GM12892 (cell line): ENCODE measurements at regions not wholly inside any gene's neighbourhood (a gene's known extent, or its start where the extent isn't known, plus 50 kb on each side); places are given as distances from the start of the nearest gene placed in this dataset.

Source experiments
- DNase-seq: peaks from one replicate; pipeline ENCODE4 v3.0.0; 2011; ENCODE audit not compliant: insufficient read length
- FAIRE-seq: peaks from 2 replicates; lab custom pipeline; 2011; peaks lifted over from hg19 to GRCh38; lab: Jason Lieb, UNC
- POLR2A ChIP-seq: IDR thresholded peaks from 2 replicates; pipeline ENCODE4 v1.6.1; 2011; ENCODE audit warnings: low read depth, low read length, control low read depth
- POLR2AphosphoS5 ChIP-seq: IDR thresholded peaks from 2 replicates; pipeline ENCODE4 v1.6.1; 2011; ENCODE audit warnings: low read depth, low read length, control low read depth
- TAF1 ChIP-seq: IDR thresholded peaks from 2 replicates; pipeline ENCODE4 v1.6.1; 2011; ENCODE audit warnings: low read depth, mild to moderate bottlenecking, control low read depth, low read length, borderline replicate concordance

DNA sequence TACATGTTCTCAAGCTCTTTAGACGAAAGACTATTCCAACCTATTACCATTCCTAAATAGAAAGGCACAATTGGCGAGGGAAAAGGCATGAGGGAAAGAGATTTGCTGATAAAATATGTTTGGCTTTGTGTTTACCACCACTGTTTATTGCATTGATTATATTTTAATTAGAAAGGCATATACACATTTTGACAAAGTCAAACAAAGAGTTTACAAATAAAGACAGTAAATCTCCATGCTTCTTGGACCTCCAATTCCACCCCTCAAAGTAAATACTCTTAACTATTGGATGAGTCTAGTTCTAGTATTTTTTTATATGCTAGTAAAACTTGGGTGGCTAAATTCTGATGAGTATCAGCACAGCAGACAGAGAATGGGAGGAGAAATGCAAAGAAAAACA, 521.4 kb downstream of the FBXO15 start:
- no peak for TF ChIP-seq POLR2AphosphoS5
- TF ChIP-seq POLR2A = no peak
- no peak for TF ChIP-seq TAF1
- DNase-seq (no peak), FAIRE-seq (no peak)

DNA sequence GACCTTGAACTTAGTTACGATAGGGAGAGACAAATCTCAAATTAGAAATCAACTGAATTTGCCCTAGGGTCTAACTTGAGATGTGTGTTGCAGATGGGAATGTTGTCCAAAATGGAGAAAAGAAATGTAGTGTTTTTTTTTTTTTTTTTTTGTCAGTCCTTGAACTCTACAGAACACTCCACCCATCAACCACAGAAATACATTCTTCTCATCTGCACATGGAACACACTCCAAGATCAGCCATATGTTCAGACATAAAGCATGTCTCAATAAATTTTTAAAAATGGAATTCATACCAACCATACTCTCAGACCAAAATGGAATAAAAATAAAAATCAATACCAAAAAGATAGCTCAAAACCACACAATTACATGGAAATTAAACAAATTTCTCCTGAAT, 526.5 kb downstream of the FBXO15 start:
- DNase-seq (no peak), FAIRE-seq (no peak)
- TF ChIP-seq POLR2AphosphoS5 (no peak), TAF1 (no peak), POLR2A (no peak)

DNA sequence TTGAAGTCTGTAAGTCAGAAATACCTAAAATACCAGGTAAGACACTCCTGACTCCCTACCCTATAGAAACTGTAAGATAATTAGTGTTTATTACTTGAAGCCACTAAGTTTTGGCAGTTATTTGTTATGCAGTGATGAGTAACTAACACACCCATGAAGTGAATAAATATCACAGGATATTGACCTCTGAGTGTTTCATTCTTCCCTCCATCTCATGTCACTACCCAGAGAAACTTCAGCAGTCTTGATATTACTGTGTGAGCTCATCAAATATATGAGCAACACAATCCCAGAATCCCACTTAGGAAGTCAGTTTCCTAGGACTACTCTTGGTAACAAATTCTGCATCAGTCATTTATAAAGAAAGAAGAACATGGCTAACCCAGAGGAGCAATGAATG, 529.7 kb downstream of the FBXO15 start:
- no peak for DNase-seq
- FAIRE-seq = no peak
- TF ChIP-seq POLR2A (no peak), TAF1 (no peak)

DNA sequence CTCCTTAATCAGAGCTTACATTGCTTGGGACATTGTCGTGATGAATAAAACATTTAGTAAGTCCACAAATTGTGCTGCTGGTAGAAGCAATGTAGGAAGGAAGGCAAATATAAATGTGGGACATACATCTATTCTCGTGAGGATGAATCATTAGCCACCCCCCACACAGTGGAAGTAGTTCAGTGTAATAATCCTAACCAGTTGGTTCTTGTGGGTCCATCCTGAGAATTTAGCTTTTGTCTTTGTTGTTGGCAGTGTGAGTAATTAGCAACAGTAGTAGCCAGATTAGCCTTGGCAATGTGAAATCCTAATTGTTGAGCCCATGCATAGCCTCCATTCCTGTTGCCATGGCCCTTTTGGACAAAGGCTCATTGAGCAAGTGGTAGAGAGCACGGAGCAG, 532.1 kb downstream of the FBXO15 start:
- FAIRE-seq = no peak
- TF ChIP-seq POLR2A = no peak
- TF ChIP-seq TAF1 = no peak
- no peak for TF ChIP-seq POLR2AphosphoS5
- no peak for DNase-seq

DNA sequence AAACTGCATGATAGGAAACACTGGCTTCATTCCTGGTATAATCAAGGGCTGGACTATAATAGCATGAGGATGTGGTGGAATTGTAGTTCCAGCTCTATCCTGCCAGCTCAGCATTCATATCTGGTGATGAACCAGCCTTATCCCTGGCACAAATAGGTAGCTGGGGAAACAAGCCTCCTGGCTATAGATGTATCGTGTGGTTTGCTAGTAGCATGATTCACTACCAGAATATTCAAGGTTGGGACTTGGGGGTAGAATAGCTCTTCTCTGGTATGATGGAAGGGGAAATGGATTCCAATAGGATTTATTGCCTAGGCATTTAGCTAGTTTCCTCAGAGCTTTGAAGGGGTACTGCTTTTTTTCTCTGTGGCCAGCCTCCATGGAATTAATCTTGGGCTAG, 532.8 kb downstream of the FBXO15 start:
- TF ChIP-seq POLR2A (no peak), TAF1 (no peak), POLR2AphosphoS5 (no peak)
- FAIRE-seq = no peak
- DNase-seq = no peak

DNA sequence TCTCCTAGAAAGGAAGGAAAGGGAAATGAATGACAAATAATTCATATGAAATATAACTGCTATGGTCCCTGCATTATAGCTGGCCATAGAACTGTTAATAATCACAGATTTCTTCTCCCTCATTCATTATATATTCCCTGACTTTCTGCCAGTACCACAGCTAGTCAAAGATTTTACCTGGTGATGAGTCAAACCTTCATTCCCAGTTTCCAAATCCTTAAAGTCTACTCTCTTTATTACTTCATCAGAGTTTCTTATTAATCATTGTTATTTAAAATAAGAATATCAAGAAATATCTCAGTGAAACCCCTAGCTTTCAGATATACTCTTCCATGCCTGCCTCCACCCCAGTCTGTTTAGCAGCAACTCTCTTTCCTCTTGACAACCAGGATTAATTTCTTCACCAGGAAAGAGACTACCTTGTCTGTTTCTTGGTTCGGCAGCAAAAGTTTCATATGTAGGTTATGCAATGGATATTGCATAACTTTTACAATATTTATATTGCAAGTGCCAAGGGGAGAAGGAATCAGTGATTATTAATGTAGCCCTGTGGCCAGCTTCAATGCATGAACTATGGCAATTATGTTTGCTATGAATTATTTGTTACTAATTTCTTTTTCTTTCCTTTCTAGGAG, 533.8 kb downstream of the FBXO15 start:
- FAIRE-seq = no peak
- no peak for DNase-seq
- no peak for TF ChIP-seq TAF1
- no peak for TF ChIP-seq POLR2A
- no peak for TF ChIP-seq POLR2AphosphoS5

DNA sequence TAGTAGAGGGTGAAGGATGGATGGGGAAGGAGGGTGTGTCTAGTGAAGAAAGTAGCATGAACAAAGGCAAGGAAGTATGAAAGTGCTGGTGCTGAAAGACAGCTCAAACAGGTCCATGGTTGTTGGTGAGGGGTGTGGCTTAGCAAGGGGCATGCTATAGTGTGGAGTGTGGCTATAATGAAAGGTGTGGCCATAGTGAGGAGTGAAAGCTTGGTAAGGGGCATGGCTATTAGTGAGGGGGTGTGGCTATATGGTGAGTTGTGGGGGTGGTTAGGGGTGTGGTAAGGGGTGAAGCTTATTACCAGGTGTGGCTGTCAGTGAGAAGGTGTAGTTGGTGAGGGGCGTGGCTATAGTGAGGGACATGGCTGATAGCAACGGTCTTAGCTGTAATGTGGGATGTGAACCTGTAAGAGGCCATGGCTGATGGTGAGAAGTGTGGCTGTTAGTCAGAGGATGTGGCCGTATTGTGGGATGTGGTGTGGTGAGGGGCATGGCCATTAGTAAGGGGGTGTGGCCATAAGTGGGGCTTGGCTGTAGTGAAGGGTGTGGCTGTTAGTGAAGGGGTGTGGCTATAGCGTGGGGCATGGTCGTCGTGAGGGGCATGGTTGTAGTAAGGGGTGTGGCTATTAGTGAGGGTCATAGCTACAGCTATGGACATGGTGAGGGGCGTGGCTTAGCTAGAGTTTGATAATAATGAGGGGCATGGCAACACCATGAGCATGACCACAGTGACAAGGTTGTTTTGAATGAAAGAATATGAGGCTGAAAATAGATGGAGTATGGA, 549.6 kb downstream of the FBXO15 start:
- FAIRE-seq (no peak), DNase-seq (no peak)
- TF ChIP-seq TAF1 (no peak), POLR2A (no peak), POLR2AphosphoS5 (no peak)

DNA sequence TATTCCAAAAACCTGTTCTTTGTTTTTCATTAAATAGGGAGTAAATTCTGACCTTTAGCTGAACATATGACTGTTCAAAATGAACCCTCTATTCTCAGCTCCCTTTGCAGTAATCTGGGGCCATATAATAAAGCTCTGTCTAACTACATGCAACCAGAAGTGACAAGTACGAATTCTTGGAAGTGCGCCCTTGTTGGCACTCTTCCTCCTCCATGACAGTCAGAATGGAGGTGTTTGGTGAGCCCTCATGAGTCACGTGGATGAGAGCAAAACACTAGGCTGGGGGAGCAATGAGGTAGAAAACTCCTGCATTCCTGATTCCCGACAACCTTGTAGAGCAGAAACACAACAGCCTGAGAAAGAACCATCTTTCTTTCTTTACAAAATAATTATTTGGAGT, 552.9 kb downstream of the FBXO15 start:
- no peak for DNase-seq
- FAIRE-seq = no peak
- TF ChIP-seq POLR2A (no peak), POLR2AphosphoS5 (no peak), TAF1 (no peak)

DNA sequence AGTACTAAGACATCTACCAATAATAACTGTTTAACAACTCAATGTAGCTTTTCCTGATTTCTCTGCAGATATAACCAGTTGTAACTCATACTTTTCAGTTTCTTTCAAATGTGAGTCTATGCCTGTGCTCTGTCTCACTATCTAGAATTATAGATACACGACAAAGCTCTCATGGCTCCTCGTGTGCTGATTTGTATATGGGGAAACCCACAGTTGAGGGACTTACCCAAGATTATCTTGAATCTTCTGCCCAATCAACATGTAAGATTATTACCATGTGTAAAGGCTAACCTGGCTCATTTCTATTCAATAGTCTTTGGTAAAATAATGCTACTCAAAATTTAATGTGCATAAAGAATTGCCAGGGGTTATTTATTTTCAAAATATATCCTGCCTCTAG, 554.4 kb downstream of the FBXO15 start:
- DNase-seq = no peak
- TF ChIP-seq TAF1 (no peak), POLR2AphosphoS5 (no peak), POLR2A (no peak)
- FAIRE-seq = no peak

DNA sequence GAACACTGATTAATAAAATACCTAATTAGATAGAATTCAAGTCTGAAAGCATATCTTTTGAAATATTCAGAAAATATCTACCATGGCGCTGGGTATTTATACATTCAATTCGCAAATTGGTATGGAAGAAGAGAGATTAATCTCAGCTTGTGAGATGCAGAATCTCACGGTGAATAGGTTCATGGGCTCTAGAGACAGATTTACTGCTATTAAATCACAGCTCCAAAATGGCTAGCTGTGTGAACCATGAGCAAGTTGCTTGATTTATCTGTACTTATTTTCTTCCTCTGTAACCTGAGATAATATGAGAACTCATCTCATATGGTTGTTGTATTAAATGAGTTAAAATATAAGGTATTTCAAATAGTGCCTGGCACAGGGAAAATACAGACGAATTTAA, 556.7 kb downstream of the FBXO15 start:
- DNase-seq = no peak
- FAIRE-seq = no peak
- TF ChIP-seq POLR2A = no peak
- no peak for TF ChIP-seq TAF1
- no peak for TF ChIP-seq POLR2AphosphoS5

DNA sequence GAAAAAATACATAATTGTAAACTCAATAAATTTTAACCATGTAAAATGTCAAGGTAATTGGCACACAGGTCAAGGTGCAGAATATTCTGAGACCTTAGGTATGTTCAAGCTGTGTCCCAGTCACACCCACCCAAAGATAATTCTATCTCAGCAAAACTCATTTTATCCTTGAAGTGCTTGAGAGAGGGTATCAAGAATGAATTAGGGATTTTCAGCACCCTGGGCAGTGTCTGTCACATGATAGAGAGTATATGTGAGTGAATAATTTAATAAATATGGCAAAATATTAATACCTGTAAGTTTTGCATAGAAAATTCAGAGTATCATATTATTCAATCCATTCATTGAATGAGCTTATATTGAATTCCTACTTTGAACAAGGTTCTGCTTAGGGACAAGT, 567.9 kb downstream of the FBXO15 start:
- FAIRE-seq = no peak
- TF ChIP-seq TAF1 (no peak), POLR2AphosphoS5 (no peak), POLR2A (no peak)
- no peak for DNase-seq

DNA sequence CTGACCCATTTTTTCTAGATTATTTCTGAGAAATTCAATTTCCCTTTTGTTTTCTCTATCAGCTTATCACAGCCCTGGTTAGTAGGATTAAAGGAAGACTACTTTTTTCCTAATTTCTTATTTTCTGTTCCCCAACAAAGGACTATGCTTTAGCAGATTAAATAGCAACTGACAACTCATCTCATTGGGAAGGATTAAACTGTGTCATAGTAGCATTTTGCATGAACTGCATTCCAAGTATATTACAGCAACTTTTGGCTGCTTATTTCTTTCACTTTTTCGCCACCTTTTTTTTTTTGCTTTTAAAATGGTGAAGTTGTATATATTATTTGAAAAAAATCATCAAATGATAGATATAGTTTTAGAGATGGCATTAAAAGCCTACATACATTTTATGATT, 570.3 kb downstream of the FBXO15 start:
- TF ChIP-seq POLR2AphosphoS5 (no peak), TAF1 (no peak), POLR2A (no peak)
- DNase-seq (no peak), FAIRE-seq (no peak)

DNA sequence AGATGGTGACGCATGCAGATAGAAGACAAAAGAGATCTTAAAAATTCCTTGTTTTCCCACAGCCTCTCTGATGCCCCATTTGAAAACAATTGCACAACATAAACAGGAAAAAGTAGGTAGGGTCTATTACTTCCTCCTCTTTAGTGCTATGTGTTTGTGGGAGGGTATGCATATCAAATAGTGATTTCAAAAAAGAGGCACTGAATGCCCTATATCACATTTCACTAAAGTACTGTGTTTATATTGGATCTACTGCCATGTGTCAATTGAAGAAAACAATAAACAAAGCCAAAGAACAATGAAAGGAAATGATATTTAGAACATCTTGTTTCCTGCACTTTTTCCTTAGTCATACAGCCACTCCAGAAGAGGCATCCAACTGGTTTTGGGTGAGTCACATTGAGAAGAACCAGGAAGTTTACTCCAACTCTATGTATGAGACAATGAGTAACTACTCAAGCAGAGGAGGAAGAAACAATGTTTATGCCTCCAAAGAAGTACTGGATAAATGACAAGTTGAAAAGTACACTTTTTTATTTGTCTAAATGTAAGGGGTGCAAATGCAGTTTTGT, 583.6 kb downstream of the FBXO15 start:
- no peak for TF ChIP-seq TAF1
- no peak for TF ChIP-seq POLR2AphosphoS5
- no peak for TF ChIP-seq POLR2A
- DNase-seq (no peak), FAIRE-seq (no peak)
